K562 (cell line): ENCODE measurements at regions not wholly inside any gene's neighbourhood (a gene's known extent, or its start where the extent isn't known, plus 50 kb on each side); places are given as distances from the start of the nearest gene placed in this dataset.

Experiments
- CXXC5 ChIP-seq: fragments of 250-450 bp; sonication (Bioruptor Pico); IDR thresholded peaks from 2 replicates; pipeline ENCODE4 v1.8.0; 2022; ENCODE audit warnings: inconsistent platforms, mild to moderate bottlenecking, moderate library complexity
- EP300 ChIP-seq: IDR thresholded peaks from 2 replicates; pipeline ENCODE4 v1.6.1; 2012; ENCODE audit warnings: low read length, improper control_type of control experiment
- GABPB1 ChIP-seq: sonication (generic); formaldehyde crosslinking; IDR thresholded peaks from 2 replicates; pipeline ENCODE4 v1.8.0; 2022; ENCODE audit warnings: mild to moderate bottlenecking, missing genetic modification reagents
- HDAC2 ChIP-seq: fragments of 450-650 bp; IDR thresholded peaks from 2 replicates; pipeline ENCODE4 v1.6.1; 2016; ENCODE audit warnings: mild to moderate bottlenecking
- HMGN3 ChIP-seq: IDR thresholded peaks from 2 replicates; pipeline ENCODE4 v1.6.1; 2011; ENCODE audit warnings: borderline replicate concordance, low read depth, mild to moderate bottlenecking, mixed read lengths, low read length; ENCODE audit not compliant: insufficient read length; ENCODE audit errors: extremely low read depth
- TEAD4 ChIP-seq, 2 experiments: sonication (generic) in 1 of 2; formaldehyde crosslinking in 1 of 2; IDR thresholded peaks; 2 replicates each; pipeline versions ENCODE4 v1.6.1 to v1.8.0; 2012 to 2022; ENCODE audit warnings: borderline replicate concordance in 1 of 2, inconsistent platforms in 1 of 2, low read length in 1 of 2, mild to moderate bottlenecking in 1 of 2, missing genetic modification reagents in 1 of 2
- ZNF41 ChIP-seq: fragments of 250-450 bp; sonication (Bioruptor Pico); conservative IDR thresholded peaks from 2 replicates; pipeline ENCODE4 v1.4.0; 2020; ENCODE audit warnings: mild to moderate bottlenecking
- TF ChIP-seq, protein P1 (sequence below), 3 experiments: IDR thresholded peaks in 2 of 3; conservative IDR thresholded peaks in 1 of 3; 2 replicates each; pipeline ENCODE4 v1.5.1; 2011 to 2012; ENCODE audit warnings: low read length in 3 of 3, mild to moderate bottlenecking in 3 of 3, control low read depth in 2 of 3, improper control_type of control experiment in 1 of 3, inconsistent platforms in 1 of 3, low read depth in 1 of 3, mixed read lengths in 1 of 3, moderate library complexity in 1 of 3; ENCODE audit not compliant: insufficient read depth in 2 of 3
- TF ChIP-seq, protein P2 (sequence below): IDR thresholded peaks from 2 replicates; pipeline ENCODE4 v1.6.1; 2011; ENCODE audit not compliant: insufficient read length; ENCODE audit errors: extremely low read depth

DNA sequence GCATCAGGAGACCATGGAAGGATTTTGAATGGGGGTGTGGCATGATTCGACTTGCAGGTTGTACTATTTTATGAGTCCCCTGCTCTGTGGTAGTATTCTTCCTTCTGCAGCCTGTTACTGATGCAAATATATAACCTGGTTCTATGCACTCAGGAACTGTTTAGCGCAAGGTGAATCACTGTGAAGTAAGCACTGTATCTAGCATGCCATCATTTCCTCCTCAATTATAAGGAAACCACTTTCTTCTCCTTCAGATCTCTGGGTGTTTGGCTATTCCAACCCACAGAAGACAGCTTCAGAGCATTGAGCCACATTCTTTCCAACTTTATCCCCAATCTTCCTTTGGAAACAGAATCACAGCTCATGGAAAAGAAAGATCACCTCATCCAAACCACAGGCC is 176.7 kb downstream of the DIPK2A start:
- TF ChIP-seq GABPB1 (CRISPR knock-in tag) (no peak), CXXC5 (CRISPR knock-in tag) (no peak), HDAC2 (no peak), EP300 (no peak), ZNF41 (CRISPR knock-in tag) (no peak), HMGN3 (no peak), TEAD4 (IDR thresholded peaks at IDR 0.05; ENCODE audit: low read length) (no peak), TEAD4 (CRISPR knock-in tag; IDR thresholded peaks at IDR 0.05; ENCODE audit: borderline replicate concordance) (no peak)
- TF ChIP-seq, protein P1, sequence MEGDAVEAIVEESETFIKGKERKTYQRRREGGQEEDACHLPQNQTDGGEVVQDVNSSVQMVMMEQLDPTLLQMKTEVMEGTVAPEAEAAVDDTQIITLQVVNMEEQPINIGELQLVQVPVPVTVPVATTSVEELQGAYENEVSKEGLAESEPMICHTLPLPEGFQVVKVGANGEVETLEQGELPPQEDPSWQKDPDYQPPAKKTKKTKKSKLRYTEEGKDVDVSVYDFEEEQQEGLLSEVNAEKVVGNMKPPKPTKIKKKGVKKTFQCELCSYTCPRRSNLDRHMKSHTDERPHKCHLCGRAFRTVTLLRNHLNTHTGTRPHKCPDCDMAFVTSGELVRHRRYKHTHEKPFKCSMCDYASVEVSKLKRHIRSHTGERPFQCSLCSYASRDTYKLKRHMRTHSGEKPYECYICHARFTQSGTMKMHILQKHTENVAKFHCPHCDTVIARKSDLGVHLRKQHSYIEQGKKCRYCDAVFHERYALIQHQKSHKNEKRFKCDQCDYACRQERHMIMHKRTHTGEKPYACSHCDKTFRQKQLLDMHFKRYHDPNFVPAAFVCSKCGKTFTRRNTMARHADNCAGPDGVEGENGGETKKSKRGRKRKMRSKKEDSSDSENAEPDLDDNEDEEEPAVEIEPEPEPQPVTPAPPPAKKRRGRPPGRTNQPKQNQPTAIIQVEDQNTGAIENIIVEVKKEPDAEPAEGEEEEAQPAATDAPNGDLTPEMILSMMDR (IDR thresholded peaks at IDR 0.05 in 2 of 3, conservative IDR thresholded peaks at IDR 0.05 in 1 of 3; ENCODE audit: insufficient read depth in 2 of 3, low read depth in 1 of 3, low read length in 3 of 3) = no peak
- TF ChIP-seq, protein P2, sequence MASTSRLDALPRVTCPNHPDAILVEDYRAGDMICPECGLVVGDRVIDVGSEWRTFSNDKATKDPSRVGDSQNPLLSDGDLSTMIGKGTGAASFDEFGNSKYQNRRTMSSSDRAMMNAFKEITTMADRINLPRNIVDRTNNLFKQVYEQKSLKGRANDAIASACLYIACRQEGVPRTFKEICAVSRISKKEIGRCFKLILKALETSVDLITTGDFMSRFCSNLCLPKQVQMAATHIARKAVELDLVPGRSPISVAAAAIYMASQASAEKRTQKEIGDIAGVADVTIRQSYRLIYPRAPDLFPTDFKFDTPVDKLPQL = no peak
